ENCODE measurements at regions not wholly inside any gene's neighbourhood (a gene's known extent, or its start where the extent isn't known, plus 50 kb on each side); places are given as distances from the start of the nearest gene placed in this dataset.

DNA sequence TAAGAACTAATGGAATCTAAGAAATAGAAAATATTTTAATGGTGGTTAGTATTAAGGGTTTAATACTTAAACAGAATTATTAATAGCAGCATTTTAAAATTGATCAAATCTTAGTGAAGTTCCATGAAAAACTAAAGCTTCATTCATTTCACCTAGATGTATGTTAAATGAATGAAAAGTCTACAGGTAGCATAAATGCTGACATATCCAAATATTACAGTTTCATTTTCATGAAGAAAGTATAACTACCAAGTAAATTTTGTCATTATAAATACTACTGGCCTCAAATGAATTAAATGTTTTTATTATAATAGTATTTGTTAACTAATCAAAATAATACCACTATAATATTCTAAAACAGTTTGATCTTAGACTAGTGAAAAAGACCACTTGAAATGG, 403.3 kb downstream of the LIG4 start:
- H3K4me3 ChIP-seq (ENCODE audit: control insufficient read depth, low read depth, low read length): no peak overlapping the region
- DNase-seq (ENCODE audit: low read depth): no peak
- TF ChIP-seq, protein P1, sequence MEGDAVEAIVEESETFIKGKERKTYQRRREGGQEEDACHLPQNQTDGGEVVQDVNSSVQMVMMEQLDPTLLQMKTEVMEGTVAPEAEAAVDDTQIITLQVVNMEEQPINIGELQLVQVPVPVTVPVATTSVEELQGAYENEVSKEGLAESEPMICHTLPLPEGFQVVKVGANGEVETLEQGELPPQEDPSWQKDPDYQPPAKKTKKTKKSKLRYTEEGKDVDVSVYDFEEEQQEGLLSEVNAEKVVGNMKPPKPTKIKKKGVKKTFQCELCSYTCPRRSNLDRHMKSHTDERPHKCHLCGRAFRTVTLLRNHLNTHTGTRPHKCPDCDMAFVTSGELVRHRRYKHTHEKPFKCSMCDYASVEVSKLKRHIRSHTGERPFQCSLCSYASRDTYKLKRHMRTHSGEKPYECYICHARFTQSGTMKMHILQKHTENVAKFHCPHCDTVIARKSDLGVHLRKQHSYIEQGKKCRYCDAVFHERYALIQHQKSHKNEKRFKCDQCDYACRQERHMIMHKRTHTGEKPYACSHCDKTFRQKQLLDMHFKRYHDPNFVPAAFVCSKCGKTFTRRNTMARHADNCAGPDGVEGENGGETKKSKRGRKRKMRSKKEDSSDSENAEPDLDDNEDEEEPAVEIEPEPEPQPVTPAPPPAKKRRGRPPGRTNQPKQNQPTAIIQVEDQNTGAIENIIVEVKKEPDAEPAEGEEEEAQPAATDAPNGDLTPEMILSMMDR (IDR thresholded peaks at IDR 0.05; ENCODE audit: control insufficient read depth, insufficient read depth, low read depth, low read length, missing control alignments): no peak

DNA sequence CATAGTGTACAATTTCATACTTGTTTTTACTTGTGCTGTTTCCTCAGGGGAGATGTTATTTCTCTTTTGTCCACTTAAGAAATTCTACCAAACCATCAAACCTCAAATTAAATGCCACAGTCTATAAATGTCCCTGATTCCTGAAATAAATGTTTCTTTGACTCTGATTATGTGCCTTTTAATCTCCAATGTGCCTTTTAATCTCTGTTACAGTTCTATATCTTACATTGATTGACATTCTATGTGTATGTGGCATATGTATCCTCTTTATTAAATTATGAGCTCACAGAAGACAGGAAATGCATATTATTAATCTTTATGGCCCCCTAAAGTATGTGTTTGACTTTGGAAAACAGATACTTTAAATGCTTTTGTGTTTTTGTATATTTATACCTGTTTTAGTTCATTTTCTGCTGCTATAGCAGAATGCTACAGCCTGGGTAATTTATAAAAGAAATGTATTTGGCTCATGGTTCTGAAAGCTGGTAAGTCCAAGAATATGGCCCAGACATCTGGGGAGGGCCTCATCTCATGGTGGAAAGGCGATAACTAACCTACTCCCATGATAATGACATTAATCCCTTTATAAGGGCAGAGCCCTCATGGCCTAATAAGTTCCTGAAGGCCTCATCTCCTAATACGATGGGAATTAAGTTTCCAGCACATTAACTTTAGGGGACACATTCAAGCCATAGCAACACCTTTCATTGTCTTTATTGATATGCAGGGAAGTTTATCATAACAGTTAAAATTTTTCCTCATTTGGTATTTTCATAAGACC, 403.9 kb downstream of the LIG4 start:
- TF ChIP-seq, protein P1 (IDR thresholded peaks at IDR 0.05; ENCODE audit: control insufficient read depth, insufficient read depth, low read depth, low read length, missing control alignments): no peak
- no peak for DNase-seq (ENCODE audit: low read depth)
- H3K4me3 ChIP-seq (ENCODE audit: control insufficient read depth, low read depth, low read length): no peak overlapping the region

DNA sequence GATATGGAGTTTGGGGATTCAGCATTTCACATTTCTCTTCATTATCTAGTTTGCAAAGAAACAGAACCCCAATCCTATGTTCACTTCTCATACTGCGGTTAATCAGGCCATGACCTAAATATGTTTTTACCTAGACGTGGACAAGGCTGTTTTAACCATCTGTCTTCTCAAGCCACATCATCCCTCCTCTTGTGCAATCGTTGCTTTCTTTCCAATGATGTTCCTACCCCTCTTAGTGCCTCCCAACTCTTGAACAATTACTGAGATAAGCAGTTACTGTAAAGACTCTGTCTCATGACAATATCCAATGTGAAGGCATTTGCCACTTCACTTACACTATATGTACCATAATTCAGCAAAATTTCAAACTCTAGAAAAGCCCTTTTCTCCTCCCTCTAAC, 406.2 kb downstream of the LIG4 start:
- TF ChIP-seq, protein P1 (IDR thresholded peaks at IDR 0.05; ENCODE audit: control insufficient read depth, insufficient read depth, low read depth, low read length, missing control alignments): no peak
- no peak for DNase-seq (ENCODE audit: low read depth)
- H3K4me3 ChIP-seq (ENCODE audit: control insufficient read depth, low read depth, low read length): no peak overlapping the region

DNA sequence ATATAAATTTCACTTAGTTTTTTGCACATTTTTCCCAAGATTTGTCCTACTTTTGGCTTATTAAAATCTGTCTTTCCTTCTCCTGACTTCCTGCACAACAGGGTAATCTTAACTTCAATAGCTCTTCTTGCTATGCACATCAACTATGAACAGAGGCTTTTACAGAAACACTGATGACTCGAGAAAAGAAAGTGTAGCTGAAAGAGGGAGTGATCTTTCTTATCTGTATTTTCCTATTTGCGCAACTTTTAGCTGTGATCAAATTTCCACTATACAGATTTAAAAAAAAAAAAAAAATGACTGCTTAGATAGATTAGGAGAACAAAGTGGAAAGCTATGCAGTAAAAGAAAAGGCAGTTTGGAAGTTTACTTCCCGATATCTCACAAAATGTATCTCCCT, 406.9 kb downstream of the LIG4 start:
- TF ChIP-seq, protein P1 (IDR thresholded peaks at IDR 0.05; ENCODE audit: control insufficient read depth, insufficient read depth, low read depth, low read length, missing control alignments): no peak
- DNase-seq (ENCODE audit: low read depth): no peak
- no peak overlapping the region for H3K4me3 ChIP-seq (ENCODE audit: control insufficient read depth, low read depth, low read length)

DNA sequence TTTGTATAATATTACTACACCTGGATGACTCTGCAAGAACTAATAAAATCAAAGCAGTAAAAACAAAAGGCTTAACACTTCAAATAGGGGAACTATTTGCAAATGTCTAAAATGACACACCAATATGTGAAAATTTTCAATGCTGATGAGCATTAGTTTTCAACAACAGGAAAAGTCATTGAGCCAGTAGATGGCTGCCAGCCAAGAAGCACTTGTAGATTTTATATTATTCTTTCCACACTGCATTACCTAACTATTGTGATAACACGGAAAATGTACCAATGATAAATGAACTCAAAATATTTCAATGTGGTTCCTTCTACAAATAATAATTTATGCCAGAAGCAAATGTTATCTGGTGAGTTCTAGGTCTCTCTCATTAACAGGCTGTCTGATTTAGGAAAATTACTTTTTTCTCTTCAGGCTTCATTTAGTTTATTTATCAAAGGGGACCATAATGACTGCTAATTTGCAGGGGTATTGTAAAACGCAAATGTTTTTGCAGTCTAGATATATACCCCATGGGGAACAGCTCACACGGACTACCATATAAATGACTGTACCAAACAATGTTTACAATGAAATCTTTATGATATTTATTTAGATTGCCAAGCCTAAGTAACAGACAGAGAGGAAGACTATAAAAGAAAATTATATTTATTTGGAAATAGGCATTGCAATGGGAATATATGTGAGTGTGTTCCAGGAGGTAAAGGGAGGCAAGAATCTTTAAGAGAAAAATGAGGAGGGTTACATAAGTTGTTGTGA, 407.8 kb downstream of the LIG4 start:
- TF ChIP-seq, protein P1 (IDR thresholded peaks at IDR 0.05; ENCODE audit: control insufficient read depth, insufficient read depth, low read depth, low read length, missing control alignments): no peak
- no peak for DNase-seq (ENCODE audit: low read depth)
- no peak overlapping the region for H3K4me3 ChIP-seq (ENCODE audit: control insufficient read depth, low read depth, low read length)

DNA sequence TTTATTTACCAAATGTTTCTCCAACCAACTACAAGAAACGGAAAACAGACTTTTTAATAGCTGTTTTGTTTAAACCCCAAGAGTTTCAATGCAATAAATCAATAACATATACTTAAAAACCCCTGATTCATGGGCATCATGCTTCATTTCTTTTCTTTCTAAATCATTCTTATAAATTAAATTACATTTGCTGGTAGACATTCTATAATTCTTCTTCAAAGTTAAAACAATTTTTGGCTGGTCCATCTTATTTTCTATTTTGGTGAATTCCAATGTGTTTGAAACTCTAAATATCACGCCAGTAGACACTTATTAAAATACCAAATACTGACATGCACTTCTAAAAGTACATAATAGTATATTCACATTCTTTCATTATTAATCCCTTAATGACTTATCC, 408.6 kb downstream of the LIG4 start:
- no peak overlapping the region for H3K4me3 ChIP-seq (ENCODE audit: control insufficient read depth, low read depth, low read length)
- TF ChIP-seq, protein P1 (IDR thresholded peaks at IDR 0.05; ENCODE audit: control insufficient read depth, insufficient read depth, low read depth, low read length, missing control alignments): no peak
- DNase-seq (ENCODE audit: low read depth): no peak
